ENCODE measurements at regions not wholly inside any gene's neighbourhood (a gene's known extent, or its start where the extent isn't known, plus 50 kb on each side); places are given as distances from the start of the nearest gene placed in this dataset.

DNA sequence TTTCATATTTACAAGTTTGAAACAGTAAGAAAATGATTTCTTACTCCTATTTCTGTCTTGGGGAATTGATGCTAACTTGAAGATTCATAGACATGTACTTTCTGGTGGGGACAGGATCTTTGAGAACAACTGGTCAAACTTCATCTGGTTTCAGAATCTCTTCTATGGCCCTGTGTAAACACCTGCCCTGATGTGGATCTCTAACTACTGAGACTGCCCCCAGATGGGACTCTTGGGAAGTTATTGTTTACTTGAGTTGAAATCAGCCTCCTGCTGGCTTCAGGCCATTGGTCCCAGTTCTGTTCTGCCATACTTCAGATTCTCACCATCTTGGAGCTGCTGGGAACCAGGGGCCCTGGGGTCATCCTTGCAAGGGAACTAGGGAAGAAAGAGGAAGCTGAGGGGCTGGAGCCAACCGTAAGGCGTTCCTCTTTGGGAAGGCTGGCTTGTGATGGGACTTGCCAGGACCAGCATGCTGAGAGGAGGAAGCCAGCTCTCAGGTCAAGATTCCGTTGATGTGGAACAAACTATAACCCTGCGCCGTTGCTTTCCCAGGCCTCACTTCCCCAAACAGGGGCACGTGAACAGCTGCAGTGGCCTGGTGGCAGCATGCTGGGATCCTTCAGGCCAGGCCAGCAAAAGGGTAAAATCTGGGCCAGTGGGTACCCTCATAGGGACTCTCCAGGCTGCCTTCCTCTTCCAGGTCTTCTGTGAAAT lies 135.5 kb upstream of the CXCR4 start:
- TF ChIP-seq, protein P1, sequence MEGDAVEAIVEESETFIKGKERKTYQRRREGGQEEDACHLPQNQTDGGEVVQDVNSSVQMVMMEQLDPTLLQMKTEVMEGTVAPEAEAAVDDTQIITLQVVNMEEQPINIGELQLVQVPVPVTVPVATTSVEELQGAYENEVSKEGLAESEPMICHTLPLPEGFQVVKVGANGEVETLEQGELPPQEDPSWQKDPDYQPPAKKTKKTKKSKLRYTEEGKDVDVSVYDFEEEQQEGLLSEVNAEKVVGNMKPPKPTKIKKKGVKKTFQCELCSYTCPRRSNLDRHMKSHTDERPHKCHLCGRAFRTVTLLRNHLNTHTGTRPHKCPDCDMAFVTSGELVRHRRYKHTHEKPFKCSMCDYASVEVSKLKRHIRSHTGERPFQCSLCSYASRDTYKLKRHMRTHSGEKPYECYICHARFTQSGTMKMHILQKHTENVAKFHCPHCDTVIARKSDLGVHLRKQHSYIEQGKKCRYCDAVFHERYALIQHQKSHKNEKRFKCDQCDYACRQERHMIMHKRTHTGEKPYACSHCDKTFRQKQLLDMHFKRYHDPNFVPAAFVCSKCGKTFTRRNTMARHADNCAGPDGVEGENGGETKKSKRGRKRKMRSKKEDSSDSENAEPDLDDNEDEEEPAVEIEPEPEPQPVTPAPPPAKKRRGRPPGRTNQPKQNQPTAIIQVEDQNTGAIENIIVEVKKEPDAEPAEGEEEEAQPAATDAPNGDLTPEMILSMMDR (IDR thresholded peaks at IDR 0.05): no peak
- TF ChIP-seq POLR2A (IDR thresholded peaks at IDR 0.05) (no peak), POLR2AphosphoS5 (IDR thresholded peaks at IDR 0.05) (no peak), EP300 (IDR thresholded peaks at IDR 0.05) (no peak)
